ENCODE measurements at regions not wholly inside any gene's neighbourhood (a gene's known extent, or its start where the extent isn't known, plus 50 kb on each side); places are given as distances from the start of the nearest gene placed in this dataset.

- no peak for TF ChIP-seq AR (CRISPR knock-in tag; IDR thresholded peaks at IDR 0.05)
Measured at GRCh38 chr1:83619170-83619896, 379.6 kb downstream of the TTLL7 start (continued).

GRCh38 chr1:83617883-83618282 is 381.0 kb downstream of the TTLL7 start:
- TF ChIP-seq GTF2I (CRISPR knock-in tag; conservative IDR thresholded peaks at IDR 0.05) (no peak), TEAD4 (CRISPR knock-in tag; IDR thresholded peaks at IDR 0.05) (no peak), ZNF232 (CRISPR knock-in tag; IDR thresholded peaks at IDR 0.05) (no peak), JUN (CRISPR knock-in tag; IDR thresholded peaks at IDR 0.05) (no peak), ZNF138 (CRISPR knock-in tag; conservative IDR thresholded peaks at IDR 0.05) (no peak), ZNF671 (CRISPR knock-in tag; IDR thresholded peaks at IDR 0.05) (no peak), SMAD3 (CRISPR knock-in tag; IDR thresholded peaks at IDR 0.05; ENCODE audit: borderline replicate concordance) (no peak), SMAD4 (CRISPR knock-in tag; IDR thresholded peaks at IDR 0.05) (no peak), ZBTB43 (CRISPR knock-in tag; IDR thresholded peaks at IDR 0.05) (no peak), ZNF396 (CRISPR knock-in tag; IDR thresholded peaks at IDR 0.05; ENCODE audit: borderline replicate concordance) (no peak), ATF3 (CRISPR knock-in tag; conservative IDR thresholded peaks at IDR 0.05) (no peak), AR (CRISPR knock-in tag; IDR thresholded peaks at IDR 0.05) (no peak), E2F5 (CRISPR knock-in tag; IDR thresholded peaks at IDR 0.05) (no peak), USF1 (CRISPR knock-in tag; IDR thresholded peaks at IDR 0.05) (no peak), ARID4B (CRISPR knock-in tag; IDR thresholded peaks at IDR 0.05; ENCODE audit: borderline replicate concordance) (no peak), JAZF1 (CRISPR knock-in tag; IDR thresholded peaks at IDR 0.05) (no peak), SP1 (CRISPR knock-in tag; conservative IDR thresholded peaks at IDR 0.05) (no peak), MXD4 (CRISPR knock-in tag; IDR thresholded peaks at IDR 0.05; ENCODE audit: borderline replicate concordance) (no peak), RELA (CRISPR knock-in tag; IDR thresholded peaks at IDR 0.05; ENCODE audit: borderline replicate concordance) (no peak)
- ChIA-PET POLR2A (no interaction called here), CTCF (no interaction called here)
- DNase-seq (ENCODE audit: low spot score) = no peak
- peaks cover 61% of the 10 kb centered on the region for H3K4me1 Mint-ChIP-seq
- H3K4me3 Mint-ChIP-seq = no peak overlapping the region
- H3K27ac Mint-ChIP-seq = peak overlapping the region; percentile 19; the same call in 1 of the 2 replicates
- no peak for ATAC-seq
- H3K27me3 Mint-ChIP-seq (ENCODE audit: low read depth) = no peaks in the 10 kb centered on the region
- H3K9me3 Mint-ChIP-seq = peaks cover 4% of the 10 kb centered on the region; the same call in 1 of the 2 replicates
- no peaks in the 10 kb centered on the region for H3K36me3 Mint-ChIP-seq
